HepG2 (cell line): ENCODE measurements at regions not wholly inside any gene's neighbourhood (a gene's known extent, or its start where the extent isn't known, plus 50 kb on each side); places are given as distances from the start of the nearest gene placed in this dataset.
A peak's percentile ranks its signal among the peaks of the same experiment; 100 is the strongest.

ENCODE experiments used
- CBFB ChIP-seq: sonication (generic); formaldehyde crosslinking; IDR thresholded peaks from 2 replicates; pipeline ENCODE4 v1.4.0; 2020; ENCODE audit warnings: missing genetic modification reagents
- FOXJ3 ChIP-seq: sonication (generic); formaldehyde crosslinking; IDR thresholded peaks from 2 replicates; pipeline ENCODE4 v1.4.0; 2020; ENCODE audit warnings: missing genetic modification reagents, mild to moderate bottlenecking, borderline replicate concordance
- GTF3A ChIP-seq: sonication (generic); formaldehyde crosslinking; conservative IDR thresholded peaks from 2 replicates; pipeline ENCODE4 v1.4.0; 2020; ENCODE audit warnings: mild to moderate bottlenecking, missing genetic modification reagents
- HNF4A ChIP-seq: sonication (generic); formaldehyde crosslinking; IDR thresholded peaks from 2 replicates; pipeline ENCODE4 v1.4.0; 2020; ENCODE audit warnings: missing genetic modification reagents
- ISX ChIP-seq: sonication (generic); formaldehyde crosslinking; conservative IDR thresholded peaks from 2 replicates; pipeline ENCODE4 v1.5.0; 2020; ENCODE audit warnings: missing genetic modification reagents
- JUN ChIP-seq: sonication (generic); formaldehyde crosslinking; IDR thresholded peaks from 2 replicates; pipeline ENCODE4 v1.4.0; 2020; ENCODE audit warnings: mild to moderate bottlenecking, missing genetic modification reagents
- KAT8 ChIP-seq: IDR thresholded peaks from 2 replicates; pipeline ENCODE4 v1.6.1; 2016; ENCODE audit warnings: missing genetic modification reagents, missing compliant biosample characterization
- KLF9 ChIP-seq: IDR thresholded peaks from 2 replicates; pipeline ENCODE4 v1.6.1; 2016; ENCODE audit warnings: low read depth
- SIX1 ChIP-seq: sonication (generic); formaldehyde crosslinking; IDR thresholded peaks from 2 replicates; pipeline ENCODE4 v1.4.0; 2020; ENCODE audit warnings: missing genetic modification reagents, borderline replicate concordance
- SNRNP70 ChIP-seq: fragments of 200-400 bp; formaldehyde crosslinking; IDR thresholded peaks from 2 replicates; pipeline ENCODE4 v1.6.1; 2017; ENCODE audit warnings: mild to moderate bottlenecking, low read depth, low read length, moderate library complexity
- SP140L ChIP-seq: sonication (generic); formaldehyde crosslinking; IDR thresholded peaks from 2 replicates; pipeline ENCODE4 v1.4.0; 2020; ENCODE audit warnings: missing genetic modification reagents, borderline replicate concordance
- SP4 ChIP-seq: sonication (generic); formaldehyde crosslinking; IDR thresholded peaks from 2 replicates; pipeline ENCODE4 v1.8.1; 2023; ENCODE audit warnings: mild to moderate bottlenecking, missing genetic modification reagents
- SP5 ChIP-seq: IDR thresholded peaks from 2 replicates; pipeline ENCODE4 v1.6.1; 2016; ENCODE audit warnings: low read depth, borderline replicate concordance
- TCF7 ChIP-seq: sonication (generic); IDR thresholded peaks from 2 replicates; pipeline ENCODE4 v1.6.1; 2016; ENCODE audit warnings: antibody characterized with exemption, low read depth
- ZNF674 ChIP-seq: sonication (generic); formaldehyde crosslinking; IDR thresholded peaks from 2 replicates; pipeline ENCODE4 v1.5.0; 2020; ENCODE audit warnings: low read depth, mild to moderate bottlenecking, missing genetic modification reagents
- ZSCAN25 ChIP-seq: sonication (generic); formaldehyde crosslinking; IDR thresholded peaks from 2 replicates; pipeline ENCODE4 v1.8.0; 2022; ENCODE audit warnings: mild to moderate bottlenecking, missing genetic modification reagents
- TF ChIP-seq, protein P1 (sequence below): sonication (generic); formaldehyde crosslinking; IDR thresholded peaks from 2 replicates; pipeline ENCODE4 v1.4.0; 2020; ENCODE audit warnings: missing genetic modification reagents
- TF ChIP-seq, protein P2 (sequence below): sonication (generic); formaldehyde crosslinking; IDR thresholded peaks from 2 replicates; pipeline ENCODE4 v1.4.0; 2020; ENCODE audit warnings: low read depth, mild to moderate bottlenecking, missing genetic modification reagents
- TF ChIP-seq, protein P3 (sequence below): IDR thresholded peaks from 2 replicates; pipeline ENCODE4 v1.6.1; 2012; ENCODE audit warnings: inconsistent platforms
- TF ChIP-seq, protein P4 (sequence below): sonication (generic); formaldehyde crosslinking; conservative IDR thresholded peaks from 2 replicates; pipeline ENCODE4 v1.5.0; 2020; ENCODE audit warnings: missing genetic modification reagents
- TF ChIP-seq, protein P5 (sequence below): IDR thresholded peaks from 2 replicates; pipeline ENCODE4 v1.6.1; 2016; ENCODE audit warnings: low read depth, missing genetic modification reagents, missing compliant biosample characterization

DNA sequence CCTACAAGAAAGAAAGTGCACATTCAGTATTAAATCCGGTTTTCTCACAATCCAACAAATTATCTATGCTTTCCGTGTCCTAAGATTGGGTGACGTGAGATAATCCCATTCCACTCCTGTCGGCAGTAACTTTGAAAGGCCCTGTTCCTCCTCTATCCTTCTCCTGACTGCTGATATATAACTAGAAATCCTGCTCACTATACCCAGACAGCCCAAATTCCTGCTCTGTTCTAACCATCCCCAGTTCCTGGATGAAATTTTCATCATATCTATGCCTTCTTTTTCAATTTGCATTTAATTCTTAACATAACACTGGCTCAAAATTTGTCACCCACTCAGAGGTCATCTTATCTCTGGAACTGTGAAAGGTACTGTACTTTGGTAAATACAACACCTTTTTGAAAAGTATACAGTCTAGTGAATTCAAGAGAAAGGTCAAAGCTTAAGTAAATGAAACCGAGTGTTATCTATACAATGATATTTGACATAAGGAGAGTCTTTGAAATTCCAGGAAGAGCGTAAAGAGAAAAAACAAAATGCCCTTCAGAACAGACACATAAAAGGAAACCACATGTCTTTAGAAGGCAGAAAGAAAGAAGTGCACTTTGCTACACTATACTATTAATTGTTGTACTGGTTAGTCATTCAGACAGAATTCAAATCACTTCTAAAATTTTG, 200.5 kb upstream of the NEGR1 start (continued):
- TF ChIP-seq, protein P1, sequence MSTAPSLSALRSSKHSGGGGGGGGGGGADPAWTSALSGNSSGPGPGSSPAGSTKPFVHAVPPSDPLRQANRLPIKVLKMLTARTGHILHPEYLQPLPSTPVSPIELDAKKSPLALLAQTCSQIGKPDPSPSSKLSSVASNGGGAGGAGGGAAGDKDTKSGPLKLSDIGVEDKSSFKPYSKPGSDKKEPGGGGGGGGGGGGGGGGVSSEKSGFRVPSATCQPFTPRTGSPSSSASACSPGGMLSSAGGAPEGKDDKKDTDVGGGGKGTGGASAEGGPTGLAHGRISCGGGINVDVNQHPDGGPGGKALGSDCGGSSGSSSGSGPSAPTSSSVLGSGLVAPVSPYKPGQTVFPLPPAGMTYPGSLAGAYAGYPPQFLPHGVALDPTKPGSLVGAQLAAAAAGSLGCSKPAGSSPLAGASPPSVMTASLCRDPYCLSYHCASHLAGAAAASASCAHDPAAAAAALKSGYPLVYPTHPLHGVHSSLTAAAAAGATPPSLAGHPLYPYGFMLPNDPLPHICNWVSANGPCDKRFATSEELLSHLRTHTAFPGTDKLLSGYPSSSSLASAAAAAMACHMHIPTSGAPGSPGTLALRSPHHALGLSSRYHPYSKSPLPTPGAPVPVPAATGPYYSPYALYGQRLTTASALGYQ = peak; percentile 99
- TF ChIP-seq GTF3A (no peak), HNF4A (peak; percentile 81), JUN (CRISPR knock-in tag) (no peak), SP4 (CRISPR knock-in tag) (no peak), SIX1 (CRISPR knock-in tag) (peak; percentile 89; the same call in 1 of the 2 replicates), CBFB (CRISPR knock-in tag) (peak; percentile 72; the same call in 1 of the 2 replicates), KLF9 (CRISPR knock-in tag) (no peak), SNRNP70 (no peak), SP140L (no peak), KAT8 (0 out of 2 replicates have a peak, but pooled peaks have one; percentile 48), ZSCAN25 (CRISPR knock-in tag) (no peak), TCF7 (peak; percentile 97), SP5 (CRISPR knock-in tag) (peak; percentile 50; the same call in 1 of the 2 replicates), ZNF674 (CRISPR knock-in tag) (no peak), FOXJ3 (CRISPR knock-in tag) (peak; percentile 95; the same call in 1 of the 2 replicates), ISX (CRISPR knock-in tag) (no peak)
- TF ChIP-seq, protein P2, sequence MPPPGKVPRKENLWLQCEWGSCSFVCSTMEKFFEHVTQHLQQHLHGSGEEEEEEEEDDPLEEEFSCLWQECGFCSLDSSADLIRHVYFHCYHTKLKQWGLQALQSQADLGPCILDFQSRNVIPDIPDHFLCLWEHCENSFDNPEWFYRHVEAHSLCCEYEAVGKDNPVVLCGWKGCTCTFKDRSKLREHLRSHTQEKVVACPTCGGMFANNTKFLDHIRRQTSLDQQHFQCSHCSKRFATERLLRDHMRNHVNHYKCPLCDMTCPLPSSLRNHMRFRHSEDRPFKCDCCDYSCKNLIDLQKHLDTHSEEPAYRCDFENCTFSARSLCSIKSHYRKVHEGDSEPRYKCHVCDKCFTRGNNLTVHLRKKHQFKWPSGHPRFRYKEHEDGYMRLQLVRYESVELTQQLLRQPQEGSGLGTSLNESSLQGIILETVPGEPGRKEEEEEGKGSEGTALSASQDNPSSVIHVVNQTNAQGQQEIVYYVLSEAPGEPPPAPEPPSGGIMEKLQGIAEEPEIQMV (CRISPR knock-in tag) = no peak
- TF ChIP-seq, protein P3, sequence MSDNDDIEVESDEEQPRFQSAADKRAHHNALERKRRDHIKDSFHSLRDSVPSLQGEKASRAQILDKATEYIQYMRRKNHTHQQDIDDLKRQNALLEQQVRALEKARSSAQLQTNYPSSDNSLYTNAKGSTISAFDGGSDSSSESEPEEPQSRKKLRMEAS = peak; percentile 36; the same call in 1 of the 2 replicates
- TF ChIP-seq, protein P4, sequence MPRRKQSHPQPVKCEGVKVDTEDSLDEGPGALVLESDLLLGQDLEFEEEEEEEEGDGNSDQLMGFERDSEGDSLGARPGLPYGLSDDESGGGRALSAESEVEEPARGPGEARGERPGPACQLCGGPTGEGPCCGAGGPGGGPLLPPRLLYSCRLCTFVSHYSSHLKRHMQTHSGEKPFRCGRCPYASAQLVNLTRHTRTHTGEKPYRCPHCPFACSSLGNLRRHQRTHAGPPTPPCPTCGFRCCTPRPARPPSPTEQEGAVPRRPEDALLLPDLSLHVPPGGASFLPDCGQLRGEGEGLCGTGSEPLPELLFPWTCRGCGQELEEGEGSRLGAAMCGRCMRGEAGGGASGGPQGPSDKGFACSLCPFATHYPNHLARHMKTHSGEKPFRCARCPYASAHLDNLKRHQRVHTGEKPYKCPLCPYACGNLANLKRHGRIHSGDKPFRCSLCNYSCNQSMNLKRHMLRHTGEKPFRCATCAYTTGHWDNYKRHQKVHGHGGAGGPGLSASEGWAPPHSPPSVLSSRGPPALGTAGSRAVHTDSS (CRISPR knock-in tag) = no peak
- TF ChIP-seq, protein P5, sequence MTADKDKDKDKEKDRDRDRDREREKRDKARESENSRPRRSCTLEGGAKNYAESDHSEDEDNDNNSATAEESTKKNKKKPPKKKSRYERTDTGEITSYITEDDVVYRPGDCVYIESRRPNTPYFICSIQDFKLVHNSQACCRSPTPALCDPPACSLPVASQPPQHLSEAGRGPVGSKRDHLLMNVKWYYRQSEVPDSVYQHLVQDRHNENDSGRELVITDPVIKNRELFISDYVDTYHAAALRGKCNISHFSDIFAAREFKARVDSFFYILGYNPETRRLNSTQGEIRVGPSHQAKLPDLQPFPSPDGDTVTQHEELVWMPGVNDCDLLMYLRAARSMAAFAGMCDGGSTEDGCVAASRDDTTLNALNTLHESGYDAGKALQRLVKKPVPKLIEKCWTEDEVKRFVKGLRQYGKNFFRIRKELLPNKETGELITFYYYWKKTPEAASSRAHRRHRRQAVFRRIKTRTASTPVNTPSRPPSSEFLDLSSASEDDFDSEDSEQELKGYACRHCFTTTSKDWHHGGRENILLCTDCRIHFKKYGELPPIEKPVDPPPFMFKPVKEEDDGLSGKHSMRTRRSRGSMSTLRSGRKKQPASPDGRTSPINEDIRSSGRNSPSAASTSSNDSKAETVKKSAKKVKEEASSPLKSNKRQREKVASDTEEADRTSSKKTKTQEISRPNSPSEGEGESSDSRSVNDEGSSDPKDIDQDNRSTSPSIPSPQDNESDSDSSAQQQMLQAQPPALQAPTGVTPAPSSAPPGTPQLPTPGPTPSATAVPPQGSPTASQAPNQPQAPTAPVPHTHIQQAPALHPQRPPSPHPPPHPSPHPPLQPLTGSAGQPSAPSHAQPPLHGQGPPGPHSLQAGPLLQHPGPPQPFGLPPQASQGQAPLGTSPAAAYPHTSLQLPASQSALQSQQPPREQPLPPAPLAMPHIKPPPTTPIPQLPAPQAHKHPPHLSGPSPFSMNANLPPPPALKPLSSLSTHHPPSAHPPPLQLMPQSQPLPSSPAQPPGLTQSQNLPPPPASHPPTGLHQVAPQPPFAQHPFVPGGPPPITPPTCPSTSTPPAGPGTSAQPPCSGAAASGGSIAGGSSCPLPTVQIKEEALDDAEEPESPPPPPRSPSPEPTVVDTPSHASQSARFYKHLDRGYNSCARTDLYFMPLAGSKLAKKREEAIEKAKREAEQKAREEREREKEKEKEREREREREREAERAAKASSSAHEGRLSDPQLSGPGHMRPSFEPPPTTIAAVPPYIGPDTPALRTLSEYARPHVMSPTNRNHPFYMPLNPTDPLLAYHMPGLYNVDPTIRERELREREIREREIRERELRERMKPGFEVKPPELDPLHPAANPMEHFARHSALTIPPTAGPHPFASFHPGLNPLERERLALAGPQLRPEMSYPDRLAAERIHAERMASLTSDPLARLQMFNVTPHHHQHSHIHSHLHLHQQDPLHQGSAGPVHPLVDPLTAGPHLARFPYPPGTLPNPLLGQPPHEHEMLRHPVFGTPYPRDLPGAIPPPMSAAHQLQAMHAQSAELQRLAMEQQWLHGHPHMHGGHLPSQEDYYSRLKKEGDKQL (CRISPR knock-in tag) = peak; percentile 99
